ENCODE measurements at regions not wholly inside any gene's neighbourhood (a gene's known extent, or its start where the extent isn't known, plus 50 kb on each side); places are given as distances from the start of the nearest gene placed in this dataset.

- Histone ChIP-seq H3K4me3 (no peak overlapping the region), H3K4me1 (peaks cover 0 to 23% (median 10%) of the 10 kb centered on the region in 4 donors), H3K9me3 (peaks cover 0 to 6% (median 2%) of the 10 kb centered on the region in 4 donors), H3K27ac (replicated peaks in 1 of 4) (no peak overlapping the region), H3K36me3 (no peaks in the 10 kb centered on the region), H3K27me3 (no peaks in the 10 kb centered on the region)
- WGBS: 91% methylated on average over 7 of the region's 9 CpGs
- DNase-seq (ENCODE audit: extremely low spot score): no peak
- intact Hi-C loops (cut with DNase I): no loop called here
- no peak for TF ChIP-seq POLR2A (IDR thresholded peaks at IDR 0.05; ENCODE audit: low read depth)
- no peak for TF ChIP-seq CTCF (IDR thresholded peaks at IDR 0.05)
- no peak for TF ChIP-seq EP300 (IDR thresholded peaks at IDR 0.05)
- TF ChIP-seq POLR2AphosphoS5 (IDR thresholded peaks at IDR 0.05): no peak
These were observed 207.9 kb upstream of the SULF2 start for GRCh38 chr20:47993035-47993755.

GRCh38 chr20:47991875-47992488 is 206.7 kb upstream of the SULF2 start:
- peaks cover 0 to 23% (median 10%) of the 10 kb centered on the region in 4 donors for H3K4me1 ChIP-seq
- H3K27me3 ChIP-seq: no peaks in the 10 kb centered on the region
- intact Hi-C loops (cut with DNase I): no loop called here
- TF ChIP-seq EP300 (IDR thresholded peaks at IDR 0.05) (no peak), CTCF (IDR thresholded peaks at IDR 0.05) (no peak), POLR2AphosphoS5 (IDR thresholded peaks at IDR 0.05) (no peak), POLR2A (IDR thresholded peaks at IDR 0.05; ENCODE audit: low read depth) (no peak)
- H3K36me3 ChIP-seq: no peaks in the 10 kb centered on the region
- no peak overlapping the region for H3K27ac ChIP-seq (replicated peaks in 1 of 4)
- H3K9me3 ChIP-seq: peaks cover 0 to 6% (median 2%) of the 10 kb centered on the region in 4 donors
- no peak overlapping the region for H3K4me3 ChIP-seq
- DNase-seq (ENCODE audit: extremely low spot score): no peak
- WGBS: 73% methylated on average over 9 of the region's 9 CpGs

GRCh38 chr20:47990507-47991150 is 205.3 kb upstream of the SULF2 start:
- WGBS: 69% methylated on average over 2 of the region's 8 CpGs
- H3K4me1 ChIP-seq: peaks cover 0 to 23% (median 10%) of the 10 kb centered on the region in 4 donors
- no peaks in the 10 kb centered on the region for H3K27me3 ChIP-seq
- H3K4me3 ChIP-seq: no peak overlapping the region
- no peak overlapping the region for H3K27ac ChIP-seq (replicated peaks in 1 of 4)
- H3K36me3 ChIP-seq: no peaks in the 10 kb centered on the region
- no peak for TF ChIP-seq EP300 (IDR thresholded peaks at IDR 0.05)
- no peak for TF ChIP-seq CTCF (IDR thresholded peaks at IDR 0.05)
- intact Hi-C loops (cut with DNase I): no loop called here
- peaks cover 0 to 6% (median 2%) of the 10 kb centered on the region in 4 donors for H3K9me3 ChIP-seq
- no peak for DNase-seq (ENCODE audit: extremely low spot score)

- H3K27ac ChIP-seq (replicated peaks in 1 of 4): no peak overlapping the region
- H3K36me3 ChIP-seq: no peaks in the 10 kb centered on the region
- TF ChIP-seq EP300 (IDR thresholded peaks at IDR 0.05) (no peak), POLR2AphosphoS5 (IDR thresholded peaks at IDR 0.05) (no peak), CTCF (IDR thresholded peaks at IDR 0.05) (no peak), POLR2A (IDR thresholded peaks at IDR 0.05; ENCODE audit: low read depth) (no peak)
- no peak for DNase-seq (ENCODE audit: extremely low spot score)
- no peaks in the 10 kb centered on the region for H3K27me3 ChIP-seq
- peaks cover 0 to 27% (median 15%) of the 10 kb centered on the region in 4 donors for H3K4me1 ChIP-seq
- WGBS: 40% methylated on average over 4 of the region's 4 CpGs
- H3K9me3 ChIP-seq: peaks cover 0 to 6% (median 2%) of the 10 kb centered on the region in 4 donors
- no peak overlapping the region for H3K4me3 ChIP-seq
- intact Hi-C loops (cut with DNase I): no loop called here
These were observed 204.7 kb upstream of the SULF2 start for GRCh38 chr20:47989957-47990356.
